SK-N-SH treated with all-trans-retinoic acid at 6 μM for 48 hours (cell line): ENCODE measurements at regions not wholly inside any gene's neighbourhood (a gene's known extent, or its start where the extent isn't known, plus 50 kb on each side); places are given as distances from the start of the nearest gene placed in this dataset.

Experiments
- PPARA ChIP-seq: fragments of 250-450 bp; sonication (Bioruptor Pico); IDR thresholded peaks from 2 replicates; pipeline ENCODE4 v1.5.0; 2020; ENCODE audit warnings: mild to moderate bottlenecking, borderline replicate concordance
- RARB ChIP-seq: fragments of 250-450 bp; sonication (Bioruptor Pico); IDR thresholded peaks from 2 replicates; pipeline ENCODE4 v1.8.0; 2021; ENCODE audit warnings: mild to moderate bottlenecking, moderate library complexity
- SNAI2 ChIP-seq: fragments of 250-450 bp; sonication (Bioruptor Pico); IDR thresholded peaks from 2 replicates; pipeline ENCODE4 v1.5.0; 2020; ENCODE audit warnings: mild to moderate bottlenecking, moderate library complexity
- TSHZ2 ChIP-seq: fragments of 250-450 bp; sonication (Bioruptor Pico); IDR thresholded peaks from 2 replicates; pipeline ENCODE4 v1.5.0; 2020; ENCODE audit warnings: mild to moderate bottlenecking, moderate library complexity
- ZFP3 ChIP-seq: fragments of 250-450 bp; sonication (Bioruptor Pico); IDR thresholded peaks from 2 replicates; pipeline ENCODE4 v1.5.0; 2020; ENCODE audit warnings: mild to moderate bottlenecking, moderate library complexity
- TF ChIP-seq, protein P1 (sequence below): fragments of 250-450 bp; sonication (Bioruptor Pico); IDR thresholded peaks from 2 replicates; pipeline ENCODE4 v1.8.0; 2020; ENCODE audit warnings: mild to moderate bottlenecking, moderate library complexity, borderline replicate concordance

GRCh38 chr2:155391613-155392130 lies 693.2 kb downstream of the KCNJ3 start:
- TF ChIP-seq PPARA (CRISPR knock-in tag) (no peak), SNAI2 (no peak), RARB (CRISPR knock-in tag) (no peak), ZFP3 (CRISPR knock-in tag) (no peak), TSHZ2 (CRISPR knock-in tag) (no peak)
- TF ChIP-seq, protein P1, sequence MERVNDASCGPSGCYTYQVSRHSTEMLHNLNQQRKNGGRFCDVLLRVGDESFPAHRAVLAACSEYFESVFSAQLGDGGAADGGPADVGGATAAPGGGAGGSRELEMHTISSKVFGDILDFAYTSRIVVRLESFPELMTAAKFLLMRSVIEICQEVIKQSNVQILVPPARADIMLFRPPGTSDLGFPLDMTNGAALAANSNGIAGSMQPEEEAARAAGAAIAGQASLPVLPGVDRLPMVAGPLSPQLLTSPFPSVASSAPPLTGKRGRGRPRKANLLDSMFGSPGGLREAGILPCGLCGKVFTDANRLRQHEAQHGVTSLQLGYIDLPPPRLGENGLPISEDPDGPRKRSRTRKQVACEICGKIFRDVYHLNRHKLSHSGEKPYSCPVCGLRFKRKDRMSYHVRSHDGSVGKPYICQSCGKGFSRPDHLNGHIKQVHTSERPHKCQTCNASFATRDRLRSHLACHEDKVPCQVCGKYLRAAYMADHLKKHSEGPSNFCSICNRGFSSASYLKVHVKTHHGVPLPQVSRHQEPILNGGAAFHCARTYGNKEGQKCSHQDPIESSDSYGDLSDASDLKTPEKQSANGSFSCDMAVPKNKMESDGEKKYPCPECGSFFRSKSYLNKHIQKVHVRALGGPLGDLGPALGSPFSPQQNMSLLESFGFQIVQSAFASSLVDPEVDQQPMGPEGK (CRISPR knock-in tag) = no peak
